D721Med (cell line): ENCODE measurements at regions not wholly inside any gene's neighbourhood (a gene's known extent, or its start where the extent isn't known, plus 50 kb on each side); places are given as distances from the start of the nearest gene placed in this dataset.

Source experiments
- DNase-seq: peaks from one replicate; pipeline ENCODE4 v3.0.0; 2011; ENCODE audit warnings: low spot score; ENCODE audit not compliant: insufficient read length
- FAIRE-seq: peaks from 2 replicates; lab custom pipeline; 2011; peaks lifted over from hg19 to GRCh38; lab: Jason Lieb, UNC
- TF ChIP-seq, protein P1 (sequence below): IDR thresholded peaks from 2 replicates; pipeline ENCODE4 v1.5.1; 2012; ENCODE audit warnings: mild to moderate bottlenecking, control low read depth; ENCODE audit not compliant: insufficient read depth; ENCODE audit errors: missing control alignments

DNA sequence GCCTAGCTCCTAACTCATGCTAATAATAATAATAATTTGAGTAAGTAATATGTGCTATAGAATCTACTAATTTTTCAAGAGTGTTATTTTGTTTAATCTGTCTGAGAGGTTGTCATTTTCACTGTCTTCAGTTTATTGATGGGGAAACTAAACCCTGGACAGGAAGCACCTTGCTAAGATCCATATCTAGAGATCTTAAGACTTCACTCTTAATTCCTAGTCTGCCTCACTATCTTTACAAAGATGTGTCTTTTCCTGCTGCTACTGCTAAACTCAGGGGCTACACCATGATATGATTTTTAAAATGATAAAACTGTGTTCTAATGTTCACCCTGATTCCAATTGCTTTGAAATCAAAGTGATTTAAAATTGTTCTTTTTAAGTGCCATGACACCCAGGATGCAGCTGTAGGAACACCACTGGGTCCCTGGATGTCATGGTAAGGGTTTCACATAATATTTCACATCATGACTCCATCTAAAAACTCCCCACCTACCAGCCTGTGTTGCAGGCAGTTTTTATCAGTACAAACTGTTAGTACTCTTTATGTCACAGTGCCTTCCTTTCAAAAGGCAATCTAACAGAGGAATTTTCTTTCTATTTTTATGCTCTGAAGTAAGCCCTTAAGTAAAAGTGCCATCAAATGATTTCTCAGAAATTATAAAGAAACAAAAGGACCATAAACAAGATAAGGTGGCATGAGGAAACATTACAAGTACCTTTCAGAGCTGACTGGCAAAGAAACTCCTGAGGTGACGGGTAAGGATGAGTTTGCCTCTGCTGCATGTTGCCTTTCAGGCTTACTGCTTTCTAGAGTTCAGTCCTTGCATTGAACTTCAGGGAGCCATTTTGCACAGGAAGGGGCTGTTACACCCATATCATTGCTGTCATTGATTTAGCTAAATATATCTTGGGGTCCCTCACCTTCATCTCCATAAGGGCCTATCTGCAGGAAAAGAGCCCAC, 160.1 kb upstream of the SATB1 start:
- DNase-seq (no peak), FAIRE-seq (no peak)
- TF ChIP-seq, protein P1, sequence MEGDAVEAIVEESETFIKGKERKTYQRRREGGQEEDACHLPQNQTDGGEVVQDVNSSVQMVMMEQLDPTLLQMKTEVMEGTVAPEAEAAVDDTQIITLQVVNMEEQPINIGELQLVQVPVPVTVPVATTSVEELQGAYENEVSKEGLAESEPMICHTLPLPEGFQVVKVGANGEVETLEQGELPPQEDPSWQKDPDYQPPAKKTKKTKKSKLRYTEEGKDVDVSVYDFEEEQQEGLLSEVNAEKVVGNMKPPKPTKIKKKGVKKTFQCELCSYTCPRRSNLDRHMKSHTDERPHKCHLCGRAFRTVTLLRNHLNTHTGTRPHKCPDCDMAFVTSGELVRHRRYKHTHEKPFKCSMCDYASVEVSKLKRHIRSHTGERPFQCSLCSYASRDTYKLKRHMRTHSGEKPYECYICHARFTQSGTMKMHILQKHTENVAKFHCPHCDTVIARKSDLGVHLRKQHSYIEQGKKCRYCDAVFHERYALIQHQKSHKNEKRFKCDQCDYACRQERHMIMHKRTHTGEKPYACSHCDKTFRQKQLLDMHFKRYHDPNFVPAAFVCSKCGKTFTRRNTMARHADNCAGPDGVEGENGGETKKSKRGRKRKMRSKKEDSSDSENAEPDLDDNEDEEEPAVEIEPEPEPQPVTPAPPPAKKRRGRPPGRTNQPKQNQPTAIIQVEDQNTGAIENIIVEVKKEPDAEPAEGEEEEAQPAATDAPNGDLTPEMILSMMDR = no peak

DNA sequence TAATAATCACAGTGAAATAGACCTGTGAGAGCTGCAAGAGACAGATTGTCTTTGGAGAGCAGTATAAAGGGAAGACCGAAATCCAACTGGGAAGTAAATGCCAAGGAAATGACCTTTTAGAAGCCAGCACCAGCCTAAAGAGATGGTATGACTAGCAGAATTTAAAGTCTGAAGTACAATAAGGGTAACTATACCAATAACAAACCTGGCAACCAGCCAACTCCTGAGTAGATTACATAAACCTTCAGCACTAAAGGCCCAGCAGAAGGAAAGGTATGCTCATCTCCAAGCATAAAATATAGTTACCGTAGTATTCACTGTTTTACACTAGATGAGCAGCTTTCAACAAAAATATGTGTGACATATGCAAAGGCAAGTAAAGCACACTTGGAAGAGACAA, 155.1 kb upstream of the SATB1 start:
- DNase-seq (no peak), FAIRE-seq (no peak)
- TF ChIP-seq, protein P1 = no peak

DNA sequence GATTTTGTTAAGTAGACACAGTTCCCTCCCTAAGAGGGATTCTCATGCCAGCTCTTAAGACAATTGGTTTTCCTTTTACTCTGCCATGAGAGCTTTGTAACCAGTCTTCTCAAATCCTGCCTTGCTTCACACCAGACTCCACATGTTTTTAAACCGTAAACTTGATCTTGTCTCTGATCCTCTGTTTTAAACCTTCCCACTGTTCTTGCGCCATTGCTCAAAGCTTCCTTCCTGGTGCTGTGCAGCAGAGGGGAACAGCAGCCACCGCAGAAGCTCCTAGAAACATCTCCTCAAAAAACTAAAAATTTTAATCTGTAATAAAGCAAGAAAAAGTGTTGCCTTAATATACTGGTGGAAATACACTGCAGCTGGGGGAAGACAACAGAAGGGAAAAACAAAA, 154.5 kb upstream of the SATB1 start:
- TF ChIP-seq, protein P1 = no peak
- FAIRE-seq (no peak), DNase-seq (no peak)

DNA sequence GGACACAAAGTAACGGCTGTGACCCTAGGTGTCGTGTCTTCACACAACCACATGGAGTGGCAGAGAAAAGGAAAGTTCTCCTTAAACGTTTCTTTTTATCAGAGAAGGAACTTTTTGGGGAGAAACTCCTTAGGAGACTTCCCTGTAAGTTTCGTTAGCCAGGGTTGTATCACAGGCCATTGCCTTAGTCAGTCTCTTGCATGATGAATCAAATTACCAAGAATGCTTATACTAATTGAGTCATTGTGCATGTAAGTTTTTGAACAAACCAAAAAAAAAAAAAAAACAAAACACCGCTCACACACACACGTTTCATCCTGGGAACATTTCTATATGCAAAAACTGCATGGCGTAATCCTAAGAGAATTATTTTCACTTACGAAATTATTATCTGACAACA, 150.4 kb upstream of the SATB1 start:
- FAIRE-seq (no peak), DNase-seq (no peak)
- TF ChIP-seq, protein P1 = no peak

DNA sequence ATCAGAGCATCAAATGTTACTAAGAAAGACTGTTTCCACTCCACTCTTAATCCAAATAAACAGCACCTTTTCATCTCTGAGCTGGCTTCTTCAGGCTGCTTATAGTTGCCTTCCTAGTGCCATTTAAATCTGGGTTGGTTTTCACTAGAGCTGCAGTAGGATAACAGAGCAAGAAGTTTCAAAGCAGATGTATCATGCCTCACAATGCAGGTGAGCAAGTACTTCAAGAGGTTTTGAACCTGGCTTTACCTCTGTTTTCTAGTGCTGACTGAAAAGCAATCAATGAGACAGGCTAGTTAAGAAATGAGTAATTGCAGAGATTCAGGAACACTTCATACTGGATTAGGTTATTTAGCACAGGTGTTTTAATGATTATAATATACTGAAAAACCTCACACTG, 147.7 kb upstream of the SATB1 start:
- TF ChIP-seq, protein P1 = no peak
- no peak for FAIRE-seq
- no peak for DNase-seq

DNA sequence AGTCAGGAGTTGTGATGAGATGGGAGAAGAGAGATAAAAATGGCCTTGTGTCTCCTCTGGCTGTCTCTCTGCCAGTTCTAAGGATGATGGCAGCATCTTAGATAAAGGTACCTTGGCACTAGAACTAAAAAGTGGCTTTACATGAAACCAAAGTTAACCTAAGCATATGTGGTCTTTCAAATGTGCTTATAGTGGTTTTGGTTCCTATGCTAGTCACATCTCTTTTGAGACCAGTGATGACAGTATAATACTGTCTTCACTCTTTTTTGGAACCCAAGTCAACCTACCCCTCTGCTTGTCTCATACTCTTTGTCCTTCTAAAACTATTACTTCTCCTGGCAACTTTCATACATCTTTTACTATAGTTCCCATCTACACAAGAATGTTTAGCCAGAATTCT, 142.2 kb upstream of the SATB1 start:
- TF ChIP-seq, protein P1 = no peak
- DNase-seq (no peak), FAIRE-seq (no peak)
